ENCODE measurements at regions not wholly inside any gene's neighbourhood (a gene's known extent, or its start where the extent isn't known, plus 50 kb on each side); places are given as distances from the start of the nearest gene placed in this dataset.

GRCh38 chr5:155886311-155887031, 440.5 kb upstream of the SGCD start:
- no peak for DNase-seq (ENCODE audit: extremely low read depth, low read depth, low spot score)

- no peak for DNase-seq (ENCODE audit: extremely low read depth, low read depth, low spot score)
These were observed 431.5 kb upstream of the SGCD start for GRCh38 chr5:155895484-155895883.

GRCh38 chr5:155897761-155898160, 429.2 kb upstream of the SGCD start:
- DNase-seq (ENCODE audit: extremely low read depth, low read depth, low spot score): no peak

- no peak for DNase-seq (ENCODE audit: extremely low read depth, low read depth, low spot score)
These were observed 428.7 kb upstream of the SGCD start for GRCh38 chr5:155898284-155898683.

GRCh38 chr5:155903791-155904190, 423.2 kb upstream of the SGCD start:
- no peak for DNase-seq (ENCODE audit: extremely low read depth, low read depth, low spot score)

- no peak for DNase-seq (ENCODE audit: extremely low read depth, low read depth, low spot score)
These were observed 421.6 kb upstream of the SGCD start for GRCh38 chr5:155905364-155905763.

- DNase-seq (ENCODE audit: extremely low read depth, low read depth, low spot score): no peak
These were observed 420.9 kb upstream of the SGCD start for GRCh38 chr5:155906046-155906445.

- DNase-seq (ENCODE audit: extremely low read depth, low read depth, low spot score): no peak
These were observed 418.4 kb upstream of the SGCD start for GRCh38 chr5:155908543-155908942.

GRCh38 chr5:155912291-155912690, 414.7 kb upstream of the SGCD start:
- no peak for DNase-seq (ENCODE audit: extremely low read depth, low read depth, low spot score)

- no peak for DNase-seq (ENCODE audit: extremely low read depth, low read depth, low spot score)
These were observed 412.2 kb upstream of the SGCD start for GRCh38 chr5:155914766-155915165.

- no peak for DNase-seq (ENCODE audit: extremely low read depth, low read depth, low spot score)
These were observed 411.4 kb upstream of the SGCD start for GRCh38 chr5:155915601-155916000.

- DNase-seq (ENCODE audit: extremely low read depth, low read depth, low spot score): no peak
These were observed 407.8 kb upstream of the SGCD start for GRCh38 chr5:155919126-155919525.

GRCh38 chr5:155919725-155920124, 407.2 kb upstream of the SGCD start:
- no peak for DNase-seq (ENCODE audit: extremely low read depth, low read depth, low spot score)

GRCh38 chr5:155921621-155922020, 405.3 kb upstream of the SGCD start:
- no peak for DNase-seq (ENCODE audit: extremely low read depth, low read depth, low spot score)

- no peak for DNase-seq (ENCODE audit: extremely low read depth, low read depth, low spot score)
These were observed 403.2 kb upstream of the SGCD start for GRCh38 chr5:155923784-155924183.

GRCh38 chr5:155926031-155926430, 400.9 kb upstream of the SGCD start:
- no peak for DNase-seq (ENCODE audit: extremely low read depth, low read depth, low spot score)

GRCh38 chr5:155926766-155927165, 400.2 kb upstream of the SGCD start:
- DNase-seq (ENCODE audit: extremely low read depth, low read depth, low spot score): no peak

GRCh38 chr5:155929112-155929511, 397.9 kb upstream of the SGCD start:
- DNase-seq (ENCODE audit: extremely low read depth, low read depth, low spot score): no peak

GRCh38 chr5:155934964-155935363, 392.0 kb upstream of the SGCD start:
- no peak for DNase-seq (ENCODE audit: extremely low read depth, low read depth, low spot score)

- no peak for DNase-seq (ENCODE audit: extremely low read depth, low read depth, low spot score)
These were observed 391.2 kb upstream of the SGCD start for GRCh38 chr5:155935723-155936122.

GRCh38 chr5:155936520-155937406, 390.2 kb upstream of the SGCD start:
- DNase-seq (ENCODE audit: extremely low read depth, low read depth, low spot score): no peak

GRCh38 chr5:155938051-155938450, 388.9 kb upstream of the SGCD start:
- DNase-seq (ENCODE audit: extremely low read depth, low read depth, low spot score): no peak

Measured in glomerular endothelial cell (primary cell).